ENCODE measurements at regions not wholly inside any gene's neighbourhood (a gene's known extent, or its start where the extent isn't known, plus 50 kb on each side); places are given as distances from the start of the nearest gene placed in this dataset.

DNA sequence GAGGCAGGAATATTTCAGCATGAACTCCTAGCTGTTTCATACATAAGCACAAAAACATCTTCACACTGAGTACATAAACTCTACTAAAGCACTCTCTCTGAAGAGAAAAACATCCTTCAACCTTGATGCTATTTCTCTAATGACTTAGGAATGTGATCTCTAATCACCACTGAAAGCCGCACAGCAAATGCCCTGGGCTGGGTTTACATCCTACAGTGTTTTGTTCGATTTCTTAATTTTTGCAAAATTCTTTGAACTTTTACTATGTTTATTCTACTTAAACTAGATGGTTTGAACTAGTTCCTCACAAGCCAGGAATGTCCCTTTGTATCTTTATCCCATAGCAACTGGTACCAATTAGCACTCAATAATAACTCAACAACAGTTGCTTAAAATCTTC is 130.9 kb upstream of the ABI3BP start:
- TF ChIP-seq, protein P1, sequence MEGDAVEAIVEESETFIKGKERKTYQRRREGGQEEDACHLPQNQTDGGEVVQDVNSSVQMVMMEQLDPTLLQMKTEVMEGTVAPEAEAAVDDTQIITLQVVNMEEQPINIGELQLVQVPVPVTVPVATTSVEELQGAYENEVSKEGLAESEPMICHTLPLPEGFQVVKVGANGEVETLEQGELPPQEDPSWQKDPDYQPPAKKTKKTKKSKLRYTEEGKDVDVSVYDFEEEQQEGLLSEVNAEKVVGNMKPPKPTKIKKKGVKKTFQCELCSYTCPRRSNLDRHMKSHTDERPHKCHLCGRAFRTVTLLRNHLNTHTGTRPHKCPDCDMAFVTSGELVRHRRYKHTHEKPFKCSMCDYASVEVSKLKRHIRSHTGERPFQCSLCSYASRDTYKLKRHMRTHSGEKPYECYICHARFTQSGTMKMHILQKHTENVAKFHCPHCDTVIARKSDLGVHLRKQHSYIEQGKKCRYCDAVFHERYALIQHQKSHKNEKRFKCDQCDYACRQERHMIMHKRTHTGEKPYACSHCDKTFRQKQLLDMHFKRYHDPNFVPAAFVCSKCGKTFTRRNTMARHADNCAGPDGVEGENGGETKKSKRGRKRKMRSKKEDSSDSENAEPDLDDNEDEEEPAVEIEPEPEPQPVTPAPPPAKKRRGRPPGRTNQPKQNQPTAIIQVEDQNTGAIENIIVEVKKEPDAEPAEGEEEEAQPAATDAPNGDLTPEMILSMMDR (IDR thresholded peaks at IDR 0.05; ENCODE audit: extremely low read depth in 1 of 2, insufficient read depth in 1 of 2, low read depth in 1 of 2, low read length in 2 of 2): no peak
- TF ChIP-seq POLR2A (IDR thresholded peaks at IDR 0.05; ENCODE audit: low read depth, low read length): no peak
